ENCODE measurements at regions not wholly inside any gene's neighbourhood (a gene's known extent, or its start where the extent isn't known, plus 50 kb on each side); places are given as distances from the start of the nearest gene placed in this dataset.

- Histone ChIP-seq H3K9me3 (no peaks in the 10 kb centered on the region), H3K4me1 (peaks cover 0 to 8% (median 3%) of the 10 kb centered on the region in 4 donors), H3K27me3 (no peaks in the 10 kb centered on the region), H3K36me3 (no peaks in the 10 kb centered on the region), H3K27ac (peak overlapping the region in 1 of 5 donors; percentile 24), H3K4me3 (no peak overlapping the region)
- intact Hi-C loops (cut with DNase I; ENCODE audit: low total_unique reads) = no loop called here
- DNase-seq = no peak
- no peak for TF ChIP-seq CTCF (IDR thresholded peaks at IDR 0.05)
- no peak for TF ChIP-seq EP300 (IDR thresholded peaks at IDR 0.05)
- no peak for TF ChIP-seq POLR2AphosphoS5 (IDR thresholded peaks at IDR 0.05)
- TF ChIP-seq POLR2A (IDR thresholded peaks at IDR 0.05) = no peak
- WGBS, 5 donors = 83 to 94% (median 90%) methylated on average over 6 of the region's 6 CpGs
These were observed 77.7 kb upstream of the CYP1B1 start for GRCh38 chr2:38153476-38154135.

- 31 to 64% (median 35%) methylated on average over 1 of the region's 1 CpG for WGBS, 5 donors
- intact Hi-C loops (cut with DNase I; ENCODE audit: low total_unique reads) = no loop called here
- no peak for DNase-seq
- Histone ChIP-seq H3K36me3 (no peaks in the 10 kb centered on the region), H3K9me3 (no peaks in the 10 kb centered on the region), H3K4me3 (no peak overlapping the region), H3K27me3 (no peaks in the 10 kb centered on the region), H3K27ac (no peak overlapping the region), H3K4me1 (peaks cover 0 to 10% (median 6%) of the 10 kb centered on the region in 4 donors)
- no peak for TF ChIP-seq POLR2AphosphoS5 (IDR thresholded peaks at IDR 0.05)
- no peak for TF ChIP-seq POLR2A (IDR thresholded peaks at IDR 0.05)
- TF ChIP-seq EP300 (IDR thresholded peaks at IDR 0.05) = no peak
- no peak for TF ChIP-seq CTCF (IDR thresholded peaks at IDR 0.05)
These were observed 77.0 kb upstream of the CYP1B1 start for GRCh38 chr2:38152913-38153312.

GRCh38 chr2:38152035-38152434, 76.1 kb upstream of the CYP1B1 start:
- Histone ChIP-seq H3K27me3 (no peaks in the 10 kb centered on the region), H3K4me3 (no peak overlapping the region), H3K36me3 (no peaks in the 10 kb centered on the region), H3K27ac (no peak overlapping the region), H3K4me1 (peaks cover 0 to 17% (median 13%) of the 10 kb centered on the region in 4 donors), H3K9me3 (no peaks in the 10 kb centered on the region)
- WGBS, 5 donors = 79 to 89% (median 86%) methylated on average over 4 of the region's 4 CpGs
- TF ChIP-seq POLR2A (IDR thresholded peaks at IDR 0.05) (no peak), EP300 (IDR thresholded peaks at IDR 0.05) (no peak)
- no peak for DNase-seq
- intact Hi-C loops (cut with DNase I; ENCODE audit: low total_unique reads) = no loop called here

- Histone ChIP-seq H3K4me3 (no peak overlapping the region), H3K27me3 (no peaks in the 10 kb centered on the region), H3K27ac (peak overlapping the region in 1 of 5 donors; percentile 88), H3K36me3 (no peaks in the 10 kb centered on the region), H3K4me1 (peaks cover 0 to 33% (median 19%) of the 10 kb centered on the region in 4 donors), H3K9me3 (no peaks in the 10 kb centered on the region)
- intact Hi-C loops (cut with DNase I; ENCODE audit: low total_unique reads) = no loop called here
- WGBS, 5 donors = 80 to 98% (median 86%) methylated on average over 2 of the region's 2 CpGs
- DNase-seq = no peak
- TF ChIP-seq CTCF (IDR thresholded peaks at IDR 0.05) = no peak
- peak; percentile 27 for TF ChIP-seq EP300 (IDR thresholded peaks at IDR 0.05)
These were observed 73.6 kb upstream of the CYP1B1 start for GRCh38 chr2:38149531-38149930.

GRCh38 chr2:38148501-38148900, 72.5 kb upstream of the CYP1B1 start:
- H3K27me3 ChIP-seq = no peaks in the 10 kb centered on the region
- peaks cover 0 to 6% (median 0%) of the 10 kb centered on the region in 4 donors for H3K9me3 ChIP-seq
- intact Hi-C loops (cut with DNase I; ENCODE audit: low total_unique reads) = no loop called here
- H3K4me3 ChIP-seq = no peak overlapping the region
- no peaks in the 10 kb centered on the region for H3K36me3 ChIP-seq
- peaks cover 0 to 33% (median 19%) of the 10 kb centered on the region in 4 donors for H3K4me1 ChIP-seq
- peak; percentile 23 to 44 for DNase-seq
- TF ChIP-seq EP300 (IDR thresholded peaks at IDR 0.05) (no peak), POLR2AphosphoS5 (IDR thresholded peaks at IDR 0.05) (peak; percentile 68 to 87 (median 84))
- peak overlapping the region in 4 of 5 donors; percentile 82 to 88 (median 86) for H3K27ac ChIP-seq
- WGBS, 5 donors = 48 to 61% (median 53%) methylated on average over 5 of the region's 5 CpGs
